NCI-H1092 (cell line): ENCODE measurements at regions not wholly inside any gene's neighbourhood (a gene's known extent, or its start where the extent isn't known, plus 50 kb on each side); places are given as distances from the start of the nearest gene placed in this dataset.

ENCODE experiments used
- DNase-seq: peaks from one replicate; lab custom pipeline; 2025; lab: John Stamatoyannopoulos, UW

DNA sequence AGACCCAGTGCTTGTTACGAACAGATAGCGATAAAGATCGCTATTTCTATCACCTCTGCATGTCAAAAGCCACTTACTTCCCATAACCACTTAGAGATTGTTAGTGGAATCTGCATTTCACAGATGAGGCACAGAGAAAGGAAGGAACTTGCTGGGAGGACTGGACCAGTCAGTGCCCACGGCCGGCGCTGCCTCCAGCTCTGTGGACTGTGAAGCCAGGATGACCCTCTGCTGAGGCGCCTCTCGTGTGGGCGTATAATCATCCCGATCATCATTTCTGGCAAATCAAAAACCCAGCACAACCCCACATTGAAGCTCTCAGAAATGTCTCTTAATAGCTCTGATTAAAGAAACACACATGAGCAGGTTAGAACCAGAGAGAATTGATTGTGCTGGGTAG, 61.5 kb upstream of the ADRA2C start:
- no peak for DNase-seq

DNA sequence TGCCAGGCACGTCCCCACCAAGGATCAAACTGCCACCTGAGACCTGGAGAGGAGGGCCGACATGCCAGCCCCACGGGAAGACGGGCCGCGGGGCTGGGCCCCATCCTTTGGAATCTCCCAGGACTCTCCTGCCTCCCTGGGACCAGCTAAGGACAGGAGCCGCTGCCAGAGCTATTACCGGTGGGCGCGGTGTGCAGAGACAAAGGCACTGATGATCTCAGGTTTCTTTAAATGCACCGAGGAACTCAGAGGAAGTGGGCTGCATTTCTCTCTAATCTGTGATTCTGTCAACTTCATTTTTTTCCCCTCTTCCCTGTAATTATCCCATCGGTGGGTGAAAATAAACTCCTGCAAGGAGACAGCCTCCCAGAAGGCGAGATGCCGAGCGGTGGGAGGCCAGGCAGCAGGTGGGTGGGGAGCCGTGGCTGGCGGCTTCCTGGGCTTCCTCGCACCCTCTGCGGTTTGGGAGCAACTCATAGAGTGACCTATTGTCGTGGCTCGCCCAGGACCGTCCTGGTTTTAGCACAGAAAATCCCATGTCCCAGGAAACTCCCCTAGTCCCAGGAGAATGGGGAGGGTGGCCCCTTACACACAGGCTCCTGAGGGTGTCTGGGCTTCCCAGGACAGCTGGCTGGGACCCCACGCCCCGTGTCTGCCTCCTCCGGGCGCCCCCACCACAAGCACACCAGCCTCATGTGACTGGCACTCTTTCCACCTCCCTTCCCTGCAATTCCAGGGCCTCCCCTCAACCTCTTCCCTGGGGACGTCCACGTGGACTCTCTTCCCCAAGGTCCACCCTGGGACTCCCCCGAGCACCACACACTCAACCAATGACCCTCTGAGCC, 62.3 kb upstream of the ADRA2C start:
- DNase-seq, result no peak

DNA sequence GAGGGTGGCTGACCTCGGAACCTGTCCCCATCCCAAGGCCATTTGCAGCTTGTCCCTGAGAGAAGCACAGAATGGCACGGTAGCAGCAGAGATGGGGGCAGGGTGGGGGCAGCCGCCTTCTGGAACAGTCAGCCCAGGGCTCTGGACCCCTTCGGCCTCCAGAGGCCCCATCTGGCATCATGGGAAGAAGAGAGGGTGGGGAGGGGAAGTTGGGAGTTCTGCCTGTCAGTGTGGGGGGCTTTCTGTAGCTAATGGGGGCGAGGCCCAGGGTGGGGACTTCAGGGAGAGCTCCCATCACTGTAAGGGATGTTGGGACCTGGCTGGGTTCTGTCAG, 62.9 kb upstream of the ADRA2C start:
- no peak for DNase-seq

DNA sequence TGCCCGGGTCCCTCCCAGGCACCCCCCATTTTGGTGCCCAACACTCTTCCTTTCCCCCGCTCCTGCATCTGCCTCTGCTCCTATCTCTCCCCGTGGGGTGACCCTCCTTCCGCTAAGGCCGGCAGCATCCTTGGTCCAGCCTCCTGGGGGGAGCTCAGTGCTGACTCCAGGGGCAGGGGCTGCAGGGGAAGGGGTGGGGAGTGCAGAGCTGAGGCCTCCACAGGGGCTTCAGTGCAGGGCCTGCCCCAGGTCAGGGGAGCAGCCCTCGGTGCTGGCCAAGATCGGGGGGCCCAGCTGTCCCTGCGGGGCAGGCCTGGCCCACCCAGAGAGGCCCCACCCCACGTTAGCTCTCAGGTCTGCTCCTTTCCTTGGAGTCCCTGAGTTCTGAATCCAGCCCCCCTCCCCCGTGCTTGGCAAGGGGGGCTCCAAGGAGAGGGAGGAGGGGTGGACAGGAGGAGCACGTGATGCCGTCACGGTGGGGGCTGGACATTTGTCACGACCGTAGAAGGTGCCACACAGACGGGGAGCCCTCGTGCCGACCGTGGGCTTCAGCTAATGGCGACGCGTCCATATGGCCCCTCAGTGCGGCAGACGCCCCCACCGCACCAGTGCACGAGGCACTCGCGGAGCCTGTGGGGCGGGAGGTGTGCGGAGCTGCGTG, 63.5 kb upstream of the ADRA2C start:
- no peak for DNase-seq

DNA sequence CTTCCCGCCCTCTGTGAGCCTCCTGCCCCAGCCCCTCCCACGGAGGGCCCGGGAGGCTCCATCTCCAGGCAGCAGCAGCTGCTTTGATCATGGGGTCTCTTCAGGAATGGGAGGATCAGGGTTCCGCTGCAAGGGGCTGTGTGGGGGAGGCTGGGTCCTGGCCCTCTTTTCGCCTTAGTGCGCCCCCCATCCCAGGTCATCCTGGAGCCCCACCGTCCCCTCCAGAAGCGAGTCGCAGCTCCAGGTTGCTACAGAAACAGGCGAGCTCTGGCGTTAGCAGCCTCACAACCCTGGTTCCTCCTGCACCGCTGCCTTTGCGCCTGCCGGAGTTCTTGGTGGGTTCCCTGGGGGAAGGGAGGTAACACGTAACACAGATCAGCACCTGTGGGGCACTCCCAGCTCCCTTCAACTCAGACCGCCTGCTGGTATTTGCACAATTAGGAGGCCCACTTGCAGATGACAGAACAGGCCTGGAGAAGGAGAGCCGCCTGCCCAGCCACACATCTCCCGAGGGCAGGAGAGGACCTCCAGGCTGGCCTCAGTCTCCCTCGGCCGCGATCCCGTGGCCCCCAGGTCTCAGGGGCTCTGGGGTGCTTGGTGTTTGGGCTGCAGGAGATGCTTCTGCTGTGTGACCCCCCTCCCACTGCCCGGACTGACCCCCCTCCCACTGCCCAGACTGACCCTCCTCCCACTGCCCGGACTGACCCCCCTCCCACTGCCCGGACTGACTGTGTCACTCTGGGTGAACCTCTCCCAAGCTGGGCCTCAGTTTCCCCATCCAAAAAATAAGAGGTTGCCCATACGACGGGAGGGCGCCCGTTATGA, 64.2 kb upstream of the ADRA2C start:
- no peak for DNase-seq

DNA sequence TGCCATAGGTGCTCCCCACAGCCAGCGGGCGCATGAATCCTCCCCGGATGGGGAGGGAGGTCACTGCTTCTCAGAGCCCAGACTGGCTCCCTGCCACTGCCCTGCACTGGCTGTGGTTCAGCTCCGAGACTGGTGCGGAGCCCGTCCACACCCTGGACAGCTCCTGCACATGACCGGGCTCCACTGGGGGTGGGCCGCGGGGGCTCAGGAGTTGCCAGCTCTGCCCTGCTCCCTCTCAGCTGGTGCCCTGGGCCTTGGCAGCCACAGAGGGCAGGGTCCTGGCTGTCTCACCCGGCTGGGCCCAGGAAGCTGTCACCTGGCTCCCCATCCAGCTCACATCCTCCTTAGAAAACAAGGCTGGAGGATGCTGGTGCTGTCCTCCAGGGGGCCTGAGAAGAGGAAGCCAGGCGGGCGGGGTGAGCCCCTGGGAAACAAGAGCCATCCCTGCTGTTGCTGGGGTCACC, 64.9 kb upstream of the ADRA2C start:
- DNase-seq, result no peak

DNA sequence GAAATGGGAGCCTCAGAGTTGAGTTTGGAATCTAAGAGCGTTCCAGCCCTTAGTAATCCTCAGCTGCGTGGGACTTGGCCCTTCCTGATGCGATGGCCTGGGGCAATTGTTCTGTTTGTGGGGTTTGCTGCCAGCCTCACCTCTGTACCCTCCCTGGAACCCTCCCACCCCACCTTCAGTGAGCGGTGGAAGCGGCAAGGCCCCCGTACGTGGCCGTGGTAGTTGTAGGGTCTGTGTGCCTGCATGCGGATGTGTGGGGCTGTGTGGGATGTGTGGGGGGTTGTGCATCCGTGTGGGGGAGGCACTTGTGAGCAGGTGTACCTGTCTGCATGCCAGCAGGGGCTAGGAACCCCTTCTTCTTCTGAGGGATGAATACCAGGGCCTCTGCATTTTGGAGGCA, 65.4 kb upstream of the ADRA2C start:
- no peak for DNase-seq

DNA sequence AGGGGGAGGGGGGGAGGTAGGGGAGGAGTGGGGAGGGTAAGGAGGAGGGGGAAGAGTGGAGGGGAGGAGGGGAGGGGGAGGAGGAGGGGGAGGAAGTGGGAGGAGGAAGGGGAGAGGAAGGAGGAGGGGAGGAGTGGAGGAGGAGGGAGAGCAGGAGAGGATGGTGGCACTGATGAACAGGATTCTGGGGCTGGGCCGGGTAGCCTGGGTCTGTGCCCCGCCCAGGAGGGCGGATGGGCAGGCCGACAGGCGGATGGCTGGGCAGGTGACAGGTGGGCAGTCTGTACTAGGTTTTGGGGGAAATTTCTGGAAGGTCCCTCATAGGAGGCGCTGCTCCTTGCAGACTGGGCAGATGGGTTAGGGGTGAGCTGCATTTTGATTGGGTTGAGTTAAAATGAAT, 66.0 kb upstream of the ADRA2C start:
- no peak for DNase-seq

DNA sequence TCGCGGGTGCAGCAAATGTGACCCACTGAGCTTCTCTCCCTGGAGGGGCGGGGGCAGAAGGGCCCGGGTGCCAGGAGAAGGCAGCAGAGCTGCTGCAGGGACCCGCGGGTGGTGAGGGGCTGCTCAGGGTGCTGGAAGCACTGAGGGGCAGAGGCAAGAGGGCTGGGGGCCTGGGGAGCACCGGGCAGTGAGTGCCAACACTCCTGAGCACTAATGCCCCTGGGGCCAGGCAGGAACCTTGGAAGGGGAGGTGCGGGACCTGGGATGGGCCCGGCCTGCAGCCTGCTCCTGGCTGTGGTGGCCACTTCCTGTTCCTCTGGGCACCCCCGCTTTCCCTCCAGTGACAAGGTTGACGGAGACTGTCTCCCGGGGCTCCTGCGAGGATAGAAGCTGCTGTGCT, 66.5 kb upstream of the ADRA2C start:
- DNase-seq, result no peak

DNA sequence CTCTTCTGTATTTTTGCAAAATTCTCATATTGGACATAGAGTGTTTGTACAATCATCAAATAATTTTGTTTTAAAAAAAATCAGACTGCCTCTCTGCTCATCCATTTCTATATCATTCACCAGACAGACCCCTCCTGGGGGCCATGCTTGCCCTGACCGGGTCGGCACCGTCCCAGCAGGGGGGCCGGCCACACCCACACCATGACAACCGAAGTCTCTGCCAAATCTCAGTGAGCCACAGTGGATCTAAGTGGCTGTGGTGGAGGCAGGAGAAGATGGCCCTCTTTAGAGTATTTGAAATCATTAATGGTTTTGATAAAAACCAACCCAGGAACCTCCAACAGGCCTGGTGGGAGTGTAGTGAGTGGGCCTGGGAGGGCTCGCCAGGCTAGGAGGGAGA, 66.9 kb upstream of the ADRA2C start:
- no peak for DNase-seq

DNA sequence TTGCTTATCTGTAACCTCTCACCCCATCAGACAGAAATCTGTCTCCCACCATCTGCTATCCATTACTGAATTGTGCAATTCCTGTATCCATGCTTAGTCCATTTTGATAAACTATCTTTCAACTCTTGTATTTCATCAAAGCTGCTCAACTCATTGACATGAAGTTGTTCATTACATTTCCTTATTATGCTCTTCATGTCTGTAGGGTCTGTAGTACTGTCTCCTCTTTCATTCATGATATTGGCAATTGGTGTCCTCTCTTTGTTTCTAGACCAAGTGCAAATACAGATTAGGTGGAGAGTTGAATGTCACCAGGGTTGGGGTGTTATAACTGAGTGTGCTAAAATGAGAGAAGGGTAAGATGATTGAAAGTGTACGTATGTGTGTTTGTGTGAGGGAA, 69.2 kb upstream of the ADRA2C start:
- no peak for DNase-seq

DNA sequence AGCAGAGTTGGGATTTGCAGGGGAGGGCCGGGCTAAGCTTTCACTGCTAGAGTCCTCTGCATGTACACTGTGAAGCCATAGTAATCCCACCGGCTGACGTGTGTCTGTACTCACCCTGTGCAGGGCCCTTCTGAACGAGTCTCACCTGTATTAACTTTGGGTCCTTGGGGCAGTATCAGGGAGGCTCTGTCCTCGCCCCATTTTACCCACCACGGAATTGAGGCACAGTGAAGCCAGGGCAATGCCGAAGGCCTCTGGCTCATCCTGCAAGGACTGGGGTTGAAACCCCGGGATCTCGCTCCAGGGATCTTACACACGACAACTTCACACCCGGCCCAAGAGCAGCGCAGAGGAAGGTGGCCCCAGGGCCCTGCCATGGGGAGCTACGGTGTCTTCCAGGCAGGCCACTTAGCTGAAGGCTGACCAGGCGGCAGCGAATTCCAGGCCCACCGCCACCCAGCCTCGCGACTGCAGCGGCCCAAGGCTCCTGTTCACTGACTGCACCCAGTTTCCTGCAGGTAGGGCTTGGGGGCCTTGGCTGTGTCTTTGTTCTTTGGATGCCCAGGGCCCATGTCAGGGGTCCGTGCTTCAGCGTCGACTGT, 75.5 kb upstream of the ADRA2C start:
- no peak for DNase-seq

DNA sequence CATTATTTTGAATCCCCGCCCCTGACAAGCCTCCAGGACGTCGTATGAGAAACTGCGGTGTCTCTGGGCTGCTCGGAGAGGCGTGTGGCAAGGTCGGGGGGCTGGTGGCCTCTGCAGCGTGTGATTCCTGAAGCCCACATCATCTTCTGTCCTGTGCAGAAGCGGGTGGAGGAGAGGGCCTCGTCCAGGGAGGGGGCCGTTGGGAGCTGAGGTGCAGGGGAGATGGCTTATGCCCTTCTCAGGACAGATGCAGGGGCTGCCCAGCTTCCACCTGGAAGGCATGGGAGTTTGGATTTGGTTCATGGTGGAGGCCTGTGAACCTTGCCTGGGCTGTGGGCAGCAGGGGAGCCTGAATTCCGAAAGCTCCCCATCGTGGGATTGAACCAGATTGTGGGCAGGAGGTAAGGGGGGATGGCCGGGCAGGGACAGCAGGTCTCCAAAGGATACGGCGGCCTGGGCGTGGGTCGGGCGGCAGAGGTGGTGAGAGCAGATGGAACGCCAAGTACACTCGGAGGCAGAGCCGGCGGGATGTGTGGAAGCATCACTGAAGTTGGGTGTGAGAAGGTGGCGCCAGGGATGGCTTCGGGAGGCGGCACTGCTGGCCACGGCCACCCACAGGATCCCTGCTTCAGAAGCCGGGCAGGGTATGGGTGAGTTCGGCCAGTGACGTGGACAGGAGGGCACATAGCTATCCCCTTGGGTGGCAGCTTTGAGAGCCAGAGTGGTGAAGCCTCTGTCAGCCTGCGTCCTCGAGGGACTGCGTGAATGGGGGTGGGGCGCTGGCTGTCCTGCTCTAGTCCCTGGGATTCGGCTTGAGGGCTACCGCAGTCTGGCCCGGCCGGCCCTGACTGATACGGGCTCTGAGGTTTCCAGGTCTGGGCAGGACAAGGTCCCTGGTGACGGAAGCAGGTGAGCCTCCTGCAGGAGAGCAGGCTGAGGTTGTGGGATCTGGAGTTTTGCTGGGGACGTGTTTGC, 76.3 kb upstream of the ADRA2C start:
- no peak for DNase-seq

DNA sequence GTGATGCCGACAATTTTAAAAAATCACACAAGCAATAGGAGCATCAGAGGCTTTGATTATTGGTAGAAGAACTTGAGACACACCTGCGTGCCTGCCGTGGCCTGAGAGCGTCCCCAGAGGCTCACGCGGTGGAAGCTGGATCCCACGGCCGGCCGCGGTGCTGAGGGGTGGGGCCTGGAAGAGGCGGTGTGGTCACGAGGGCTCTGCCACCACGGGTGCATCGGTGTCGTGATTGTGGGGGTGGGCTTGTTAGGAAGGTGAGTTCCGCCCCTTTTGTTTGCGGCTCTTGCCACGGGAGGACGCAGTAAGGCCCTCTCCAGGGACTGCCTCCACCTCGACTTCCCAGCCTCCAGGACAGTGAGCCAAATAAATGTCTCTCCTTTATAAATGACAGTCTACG, 77.2 kb upstream of the ADRA2C start:
- no peak for DNase-seq

DNA sequence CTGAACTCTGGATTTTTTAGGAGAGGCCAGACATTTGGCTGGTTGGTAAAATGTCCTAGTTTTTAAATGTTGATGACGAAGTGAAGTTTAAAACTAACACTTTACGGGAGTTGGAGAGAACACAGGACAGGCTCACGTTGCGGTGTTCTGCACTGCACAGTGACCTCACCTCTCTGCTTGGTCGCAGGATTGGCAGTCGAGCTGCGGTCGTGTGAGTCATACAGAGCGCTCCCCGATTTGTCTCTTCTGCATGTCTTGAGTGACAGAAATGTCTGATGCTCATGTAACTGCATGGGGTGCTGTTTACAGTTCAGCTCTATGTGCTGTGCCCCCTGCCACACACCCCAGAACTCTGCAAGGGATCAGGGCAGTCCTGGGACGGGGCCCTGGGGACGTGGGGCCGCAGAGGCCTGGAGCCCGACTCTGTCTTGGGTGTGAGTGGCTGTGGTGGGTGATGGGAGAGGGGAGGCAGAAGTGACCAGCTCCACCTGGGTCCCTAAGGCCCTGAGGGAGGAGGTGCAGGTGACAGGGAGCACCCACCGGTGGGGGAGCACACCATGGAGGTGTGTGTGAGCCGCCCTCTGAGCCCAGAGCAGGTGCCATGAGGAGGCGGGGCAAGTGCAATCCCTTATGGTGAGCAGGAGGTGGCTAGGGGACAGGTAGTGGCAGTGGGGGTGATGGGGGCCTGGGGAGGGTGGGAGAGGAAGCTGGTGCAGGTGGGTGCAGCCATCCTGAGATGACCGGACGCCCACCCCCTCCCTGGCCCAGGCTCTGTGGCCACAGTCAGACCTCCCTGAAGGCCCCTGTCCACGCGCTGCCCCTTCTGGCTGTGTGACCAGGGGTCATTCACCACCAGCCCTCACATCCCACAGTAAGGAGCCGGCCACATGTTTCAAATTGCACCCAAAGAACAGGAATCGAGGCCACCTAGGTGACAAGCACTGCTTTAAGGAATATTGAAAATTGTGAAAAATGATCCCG, 77.9 kb upstream of the ADRA2C start:
- no peak for DNase-seq

DNA sequence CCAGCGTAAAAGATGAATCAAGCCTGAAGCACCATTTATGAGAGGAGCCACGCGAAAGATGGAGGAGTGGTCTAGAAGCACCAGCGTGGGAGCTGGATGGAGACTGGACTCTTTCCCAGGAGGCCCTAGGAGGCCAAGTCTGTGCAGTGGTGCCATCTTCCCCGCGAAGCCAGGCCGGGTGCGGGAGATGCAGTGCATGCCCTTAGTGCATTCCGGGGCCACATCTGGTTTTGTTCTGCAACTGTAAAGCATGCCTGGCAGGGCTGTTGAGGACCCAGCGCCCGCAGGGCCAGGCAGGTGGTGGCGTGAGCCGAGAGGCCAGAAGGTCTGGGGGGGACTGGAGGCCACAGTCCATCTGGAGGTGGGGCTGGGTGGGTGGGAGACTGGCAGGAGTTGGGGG, 78.6 kb upstream of the ADRA2C start:
- DNase-seq, result no peak

DNA sequence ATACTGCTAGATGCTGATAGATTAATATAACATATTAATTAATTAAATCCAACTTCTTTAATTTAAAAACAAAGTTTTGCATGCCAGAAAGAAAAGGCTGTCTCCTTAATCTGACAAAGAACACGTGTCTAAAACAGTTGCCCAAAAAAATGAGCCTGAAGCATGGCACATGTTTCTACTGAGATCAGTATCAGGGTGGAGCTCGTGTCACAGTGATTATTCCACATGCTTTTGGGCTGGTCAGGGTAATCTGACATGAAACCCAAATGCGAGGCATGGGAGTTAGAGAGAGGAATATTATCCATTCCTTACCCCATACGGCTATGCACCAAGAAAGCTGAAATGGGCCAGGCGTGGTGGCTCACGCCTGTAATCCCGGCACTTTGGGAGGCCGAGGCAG, 79.4 kb upstream of the ADRA2C start:
- no peak for DNase-seq

DNA sequence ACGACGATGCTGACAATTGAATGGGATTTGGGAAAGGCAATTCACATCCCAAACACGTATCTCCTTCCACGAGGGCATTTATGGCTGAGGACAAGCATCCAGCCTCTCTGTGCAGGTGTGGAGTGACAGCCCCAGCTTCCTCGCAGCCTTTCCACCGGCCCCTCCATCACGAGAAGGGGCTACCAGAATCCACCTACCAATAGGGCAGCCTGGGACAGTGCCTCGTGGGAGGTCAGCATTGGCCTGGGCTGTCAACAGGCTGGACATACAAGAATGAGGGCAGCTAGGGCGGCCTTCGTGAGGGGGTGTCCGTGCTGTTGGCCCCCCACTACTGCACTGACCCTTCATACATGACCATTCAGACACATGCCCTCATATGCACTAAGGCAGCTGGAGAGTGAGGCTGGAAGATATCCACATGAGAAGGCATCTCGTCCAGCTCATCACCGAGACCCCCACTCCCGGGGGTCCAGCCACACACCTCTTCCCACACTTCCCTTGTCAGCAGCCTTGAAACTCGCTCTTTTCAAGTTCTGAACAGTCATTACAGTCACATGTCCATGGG, 81.0 kb upstream of the ADRA2C start:
- no peak for DNase-seq

DNA sequence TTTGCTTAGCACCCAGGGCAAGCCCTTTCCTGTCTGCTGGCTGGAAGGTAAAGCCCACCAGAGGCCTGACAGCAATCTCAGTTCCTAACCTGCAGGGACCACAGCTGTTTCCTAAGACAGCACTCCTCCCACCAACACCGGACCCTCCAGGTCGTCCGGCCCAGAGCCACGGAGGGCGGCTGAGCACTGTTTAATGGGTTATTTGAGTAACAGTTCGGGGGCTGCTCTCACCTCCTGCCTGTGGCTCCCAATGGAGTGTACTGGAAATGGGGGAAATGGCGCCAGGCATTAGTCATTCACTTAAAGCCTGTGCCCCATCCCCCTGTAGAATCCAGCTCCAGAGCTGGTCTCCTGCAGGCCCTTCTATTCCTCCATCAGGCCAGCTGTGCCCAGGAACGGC, 81.6 kb upstream of the ADRA2C start:
- no peak for DNase-seq
